Peyer's patch (tissue), 4 donors: ENCODE measurements at regions not wholly inside any gene's neighbourhood (a gene's known extent, or its start where the extent isn't known, plus 50 kb on each side); places are given as distances from the start of the nearest gene placed in this dataset.

ENCODE experiments used
- POLR2A ChIP-seq, 2 donors: fragments of 450-650 bp; IDR thresholded peaks; one replicate each; pipeline ENCODE4 v1.5.1; 2017; ENCODE audit warnings: antibody characterized with exemption in 2 of 2, mild to moderate bottlenecking in 2 of 2, moderate library complexity in 2 of 2
- TF ChIP-seq, protein P1 (sequence below), 6 experiments: fragments of 450-650 bp in 4 of 6; fragments of 200-600 bp in 2 of 6; sonication (generic) in 1 of 6; IDR thresholded peaks; one replicate each; pipeline ENCODE4 v1.5.1; 2017 to 2019; ENCODE audit warnings: antibody characterized with exemption in 6 of 6, mild to moderate bottlenecking in 3 of 6, moderate library complexity in 1 of 6

DNA sequence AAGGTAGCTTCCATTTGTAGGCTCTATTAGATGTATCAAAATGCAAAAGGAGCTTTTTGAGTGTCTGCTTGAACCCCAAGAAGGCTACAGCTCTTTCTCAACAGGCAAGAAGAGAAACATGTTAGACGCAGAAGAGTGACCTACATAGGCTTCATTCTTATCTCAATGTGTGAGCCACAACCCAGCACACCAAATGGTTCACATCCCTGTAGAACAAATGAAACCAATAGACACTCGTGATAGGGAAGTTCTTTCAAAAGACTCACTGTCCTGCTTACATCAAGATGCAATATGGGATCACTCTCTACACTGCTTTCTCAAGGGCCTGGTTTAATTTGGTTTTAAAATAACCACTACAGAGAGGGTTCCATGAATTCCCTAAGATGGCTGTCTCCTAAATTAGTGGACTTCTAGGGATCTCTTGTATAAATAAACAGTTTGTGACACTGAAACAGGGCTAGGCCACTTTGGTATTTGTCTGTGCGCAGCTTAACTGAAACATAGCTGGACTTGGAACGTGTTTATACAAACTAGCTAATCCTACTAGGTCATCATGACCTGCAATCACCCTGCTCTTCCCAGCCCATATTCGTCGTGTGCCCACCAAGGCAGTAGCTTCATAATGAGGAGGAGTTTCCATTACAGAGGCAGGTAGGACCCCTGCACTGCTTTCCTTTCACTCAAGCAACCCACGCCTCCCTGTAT, 225.4 kb upstream of the PREP start:
- TF ChIP-seq, protein P1, sequence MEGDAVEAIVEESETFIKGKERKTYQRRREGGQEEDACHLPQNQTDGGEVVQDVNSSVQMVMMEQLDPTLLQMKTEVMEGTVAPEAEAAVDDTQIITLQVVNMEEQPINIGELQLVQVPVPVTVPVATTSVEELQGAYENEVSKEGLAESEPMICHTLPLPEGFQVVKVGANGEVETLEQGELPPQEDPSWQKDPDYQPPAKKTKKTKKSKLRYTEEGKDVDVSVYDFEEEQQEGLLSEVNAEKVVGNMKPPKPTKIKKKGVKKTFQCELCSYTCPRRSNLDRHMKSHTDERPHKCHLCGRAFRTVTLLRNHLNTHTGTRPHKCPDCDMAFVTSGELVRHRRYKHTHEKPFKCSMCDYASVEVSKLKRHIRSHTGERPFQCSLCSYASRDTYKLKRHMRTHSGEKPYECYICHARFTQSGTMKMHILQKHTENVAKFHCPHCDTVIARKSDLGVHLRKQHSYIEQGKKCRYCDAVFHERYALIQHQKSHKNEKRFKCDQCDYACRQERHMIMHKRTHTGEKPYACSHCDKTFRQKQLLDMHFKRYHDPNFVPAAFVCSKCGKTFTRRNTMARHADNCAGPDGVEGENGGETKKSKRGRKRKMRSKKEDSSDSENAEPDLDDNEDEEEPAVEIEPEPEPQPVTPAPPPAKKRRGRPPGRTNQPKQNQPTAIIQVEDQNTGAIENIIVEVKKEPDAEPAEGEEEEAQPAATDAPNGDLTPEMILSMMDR (IDR thresholded peaks at IDR 0.05) = no peak
- TF ChIP-seq POLR2A (IDR thresholded peaks at IDR 0.05) = no peak
